ENCODE measurements at regions not wholly inside any gene's neighbourhood (a gene's known extent, or its start where the extent isn't known, plus 50 kb on each side); places are given as distances from the start of the nearest gene placed in this dataset.

- DNase-seq (ENCODE audit: low read depth in 1 of 2, low spot score in 2 of 2) = peak; percentile 15 to 46
- H3K23ac ChIP-seq (ENCODE audit: insufficient read length) = no peak overlapping the region
- WGBS, 2 experiments (ENCODE audit: extremely low coverage in 1 of 2, insufficient coverage in 1 of 2, insufficient read length in 1 of 2, insufficient replicate concordance in 2 of 2, low coverage in 1 of 2, low lambda C conversion rate in 2 of 2, missing lambda C conversion rate in 1 of 2) = 96% methylated on average over 14 of the region's 18 CpGs; no CpG with 5 or more reads in 1 of the 2 experiments
- TF ChIP-seq TBP (IDR thresholded peaks at IDR 0.05; ENCODE audit: low read depth, low read length) = no peak
- no peak for TF ChIP-seq RAD21 (IDR thresholded peaks at IDR 0.05 in 1 of 2, conservative IDR thresholded peaks at IDR 0.05 in 1 of 2; ENCODE audit: low read depth in 2 of 2, low read length in 2 of 2)
- no peak for TF ChIP-seq RFX5 (IDR thresholded peaks at IDR 0.05; ENCODE audit: borderline replicate concordance, low read depth, low read length)
- TF ChIP-seq ATF3 (IDR thresholded peaks at IDR 0.05; ENCODE audit: insufficient read depth, low read depth, low read length) = no peak
- TF ChIP-seq SP4 (IDR thresholded peaks at IDR 0.05; ENCODE audit: low read length) = no peak
- no peak for TF ChIP-seq SIRT6 (IDR thresholded peaks at IDR 0.05; ENCODE audit: low read length)
- TF ChIP-seq POLR2A (IDR thresholded peaks at IDR 0.05; ENCODE audit: control extremely low read depth in 1 of 2, low read depth in 2 of 2, low read length in 2 of 2) = no peak
- no peak for TF ChIP-seq HDAC2 (IDR thresholded peaks at IDR 0.05; ENCODE audit: borderline replicate concordance in 1 of 2, low read depth in 2 of 2, low read length in 2 of 2)
- no peak for TF ChIP-seq KDM4A (IDR thresholded peaks at IDR 0.05; ENCODE audit: low read depth, low read length, severe bottlenecking)
- no peak for TF ChIP-seq SIX5 (IDR thresholded peaks at IDR 0.05; ENCODE audit: low read depth, low read length)
- no peak for TF ChIP-seq GTF2F1 (IDR thresholded peaks at IDR 0.05; ENCODE audit: borderline replicate concordance, low read depth, low read length)
- TF ChIP-seq CREB1 (IDR thresholded peaks at IDR 0.05) = no peak
- no peaks in the 10 kb centered on the region for H3K27me3 ChIP-seq (replicated peaks in 1 of 4; ENCODE audit: control insufficient read depth in 3 of 4, extremely low read depth in 1 of 4, insufficient read depth in 3 of 4, low read length in 3 of 4)
- no peaks in the 10 kb centered on the region for H3K79me2 ChIP-seq (ENCODE audit: control insufficient read depth in 1 of 2, insufficient read depth in 2 of 2, low read length in 2 of 2)
- H3K36me3 ChIP-seq (ENCODE audit: control insufficient read depth in 2 of 4, insufficient read depth in 4 of 4, low read length in 3 of 4) = no peaks in the 10 kb centered on the region
- no peak overlapping the region for H2AK5ac ChIP-seq (ENCODE audit: low read depth, low read length)
- no peak overlapping the region for H4K8ac ChIP-seq (ENCODE audit: extremely low read depth, insufficient read depth, low read length)
- H2BK5ac ChIP-seq (ENCODE audit: low read depth, low read length) = no peak overlapping the region; the same call in 1 of the 2 replicates
- H3K14ac ChIP-seq (ENCODE audit: insufficient read length) = no peak overlapping the region
- POLR2A ChIA-PET (ENCODE audit: partially characterized antibody) = no interaction called here
- H3K18ac ChIP-seq (ENCODE audit: extremely low read depth, low read length) = no peak overlapping the region; the same call in 1 of the 2 replicates
- H3K4me1 ChIP-seq (replicated peaks in 1 of 4; ENCODE audit: control insufficient read depth in 3 of 4, insufficient read depth in 4 of 4, low read length in 3 of 4) = no peaks in the 10 kb centered on the region; a peak in 1 of 7 replicates
- H3K9ac ChIP-seq (replicated peaks in 1 of 4; ENCODE audit: extremely low read depth in 1 of 4, low read depth in 3 of 4, low read length in 3 of 4) = no peak overlapping the region
- H4K91ac ChIP-seq (replicated peaks; ENCODE audit: insufficient read length, low read length) = no peak overlapping the region
- no peaks in the 10 kb centered on the region for H4K20me1 ChIP-seq (replicated peaks in 1 of 2; ENCODE audit: control insufficient read depth in 1 of 2, insufficient read depth in 2 of 2, low read length in 2 of 2)
- H3K4me3 ChIP-seq (ENCODE audit: extremely low read depth in 1 of 4, insufficient read depth in 2 of 4, low read depth in 3 of 4, low read length in 4 of 4) = no peak overlapping the region
- no peak overlapping the region for H3K4ac ChIP-seq (replicated peaks; ENCODE audit: insufficient read length, low read depth, low read length)
- 0 out of 2 replicates have a peak overlapping the region, but pooled peaks have one; percentile 8 for H2BK15ac ChIP-seq (ENCODE audit: low read length)
- no peaks in the 10 kb centered on the region; a peak in 1 of 4 replicates for H3K9me3 ChIP-seq (ENCODE audit: insufficient read depth in 2 of 2, low read depth in 1 of 2, low read length in 1 of 2)
- H3K4me2 ChIP-seq (ENCODE audit: insufficient read depth in 1 of 2, low read depth in 2 of 2, low read length in 2 of 2) = no peak overlapping the region
- no peaks in the 10 kb centered on the region for H3K79me1 ChIP-seq (ENCODE audit: low read depth, low read length)
- H3K23me2 ChIP-seq (ENCODE audit: low read depth, low read length) = no peaks in the 10 kb centered on the region
- no peak for FAIRE-seq
- no peak overlapping the region for H3K56ac ChIP-seq (replicated peaks; ENCODE audit: insufficient read length, low read depth, low read length)
- H4K5ac ChIP-seq (ENCODE audit: insufficient read length, low read depth, low read length) = no peak overlapping the region
- H2BK20ac ChIP-seq (ENCODE audit: low read length) = no peak overlapping the region
- no peak overlapping the region for H2BK120ac ChIP-seq (replicated peaks; ENCODE audit: low read depth, low read length)
- H2AFZ ChIP-seq (ENCODE audit: low read length) = no peak overlapping the region
- CTCF ChIA-PET (ENCODE audit: partially characterized antibody) = interaction anchor here (0.6 to 1.5 kb wide), 2 partner anchors 11 to 452 kb away, joined by 6 read pairs; no protein-coding TSS in a partner anchor
- 0 out of 2 replicates have a peak overlapping the region, but pooled peaks have one; percentile 9 for H2BK12ac ChIP-seq (ENCODE audit: low read depth, low read length)
- H3K27ac ChIP-seq (ENCODE audit: low read depth, low read length) = no peak overlapping the region
Measured at GRCh38 chr2:14255135-14255820, 377.2 kb upstream of the LRATD1 start.

Measured in H1 (cell line).